ENCODE measurements at regions not wholly inside any gene's neighbourhood (a gene's known extent, or its start where the extent isn't known, plus 50 kb on each side); places are given as distances from the start of the nearest gene placed in this dataset.

- TF ChIP-seq CTCF (IDR thresholded peaks at IDR 0.05; ENCODE audit: borderline replicate concordance, extremely low read depth, low read length, poor library complexity, severe bottlenecking) = no peak
- TF ChIP-seq EZH2 (IDR thresholded peaks at IDR 0.05; ENCODE audit: borderline replicate concordance, low read depth, low read length, severe bottlenecking) = no peak
These were observed 420.2 kb upstream of the NFE2L3 start for GRCh38 chr7:25731846-25732245.
